Stimulated activated effector memory CD8-positive, alpha-beta T cell treated with anti-CD3 and anti-CD28 coated beads, Interleukin-12 subunit alpha, Interleukin-12 subunit beta, amount 100 ng/mL, for 72 hours (primary cell): ENCODE measurements at regions not wholly inside any gene's neighbourhood (a gene's known extent, or its start where the extent isn't known, plus 50 kb on each side); places are given as distances from the start of the nearest gene placed in this dataset.

ENCODE experiments used
- ATAC-seq: fragments of 150-1000 bp; cut with Tn5 transposase; 2 replicates; pipeline ENCODE4 v1.10.0; 2021
- DNase-seq, 2 donors: peaks; one replicate each; pipeline ENCODE4 v3.0.0; 2021 to 2022; ENCODE audit warnings: low spot score in 2 of 2
- H3K27ac Mint-ChIP-seq: one replicate; pipeline ENCODE4 v1.8.0; 2022; ENCODE audit warnings: mild to moderate bottlenecking, mixed read lengths
- H3K36me3 Mint-ChIP-seq: one replicate; pipeline ENCODE4 v1.8.0; 2022; ENCODE audit warnings: mild to moderate bottlenecking, mixed read lengths
- H3K4me1 Mint-ChIP-seq: one replicate; pipeline ENCODE4 v1.8.0; 2022; ENCODE audit warnings: mixed read lengths
- H3K4me3 Mint-ChIP-seq: one replicate; pipeline ENCODE4 v1.8.0; 2022; ENCODE audit warnings: mild to moderate bottlenecking, mixed read lengths
- H3K9me3 Mint-ChIP-seq: one replicate; pipeline ENCODE4 v1.8.0; 2022; ENCODE audit warnings: mixed read lengths

- DNase-seq = no peak
- no peaks in the 10 kb centered on the region for H3K9me3 Mint-ChIP-seq
- no peak overlapping the region for H3K27ac Mint-ChIP-seq
- ATAC-seq = no peak
- H3K36me3 Mint-ChIP-seq = no peaks in the 10 kb centered on the region
- no peak overlapping the region for H3K4me3 Mint-ChIP-seq
- no peaks in the 10 kb centered on the region for H3K4me1 Mint-ChIP-seq
Measured at GRCh38 chr15:29349196-29349595, 79.6 kb upstream of the NSMCE3 start.

GRCh38 chr15:29348336-29348914, 78.8 kb upstream of the NSMCE3 start:
- Mint-ChIP-seq H3K27ac (no peak overlapping the region), H3K9me3 (no peaks in the 10 kb centered on the region), H3K4me1 (no peaks in the 10 kb centered on the region), H3K36me3 (no peaks in the 10 kb centered on the region), H3K4me3 (no peak overlapping the region)
- ATAC-seq = no peak
- DNase-seq = no peak

- Mint-ChIP-seq H3K4me1 (no peaks in the 10 kb centered on the region), H3K27ac (no peak overlapping the region), H3K4me3 (no peak overlapping the region), H3K9me3 (no peaks in the 10 kb centered on the region), H3K36me3 (no peaks in the 10 kb centered on the region)
- DNase-seq (no peak), ATAC-seq (no peak)
Measured at GRCh38 chr15:29346998-29347397, 77.4 kb upstream of the NSMCE3 start.

GRCh38 chr15:29345549-29346525, 76.2 kb upstream of the NSMCE3 start:
- ATAC-seq (no peak), DNase-seq (no peak)
- Mint-ChIP-seq H3K27ac (no peak overlapping the region), H3K9me3 (no peaks in the 10 kb centered on the region), H3K4me3 (no peak overlapping the region), H3K4me1 (no peaks in the 10 kb centered on the region), H3K36me3 (no peaks in the 10 kb centered on the region)

- H3K36me3 Mint-ChIP-seq = no peaks in the 10 kb centered on the region
- DNase-seq (no peak), ATAC-seq (no peak)
- no peak overlapping the region for H3K27ac Mint-ChIP-seq
- no peak overlapping the region for H3K4me3 Mint-ChIP-seq
- no peaks in the 10 kb centered on the region for H3K4me1 Mint-ChIP-seq
- H3K9me3 Mint-ChIP-seq = no peaks in the 10 kb centered on the region
Measured at GRCh38 chr15:29344474-29344873, 74.9 kb upstream of the NSMCE3 start.

- Mint-ChIP-seq H3K36me3 (no peaks in the 10 kb centered on the region), H3K4me3 (no peak overlapping the region), H3K27ac (no peak overlapping the region), H3K9me3 (no peaks in the 10 kb centered on the region), H3K4me1 (no peaks in the 10 kb centered on the region)
- ATAC-seq (no peak), DNase-seq (no peak)
Measured at GRCh38 chr15:29343229-29343628, 73.6 kb upstream of the NSMCE3 start.

- ATAC-seq (no peak), DNase-seq (no peak)
- Mint-ChIP-seq H3K36me3 (no peaks in the 10 kb centered on the region), H3K4me1 (no peaks in the 10 kb centered on the region), H3K9me3 (no peaks in the 10 kb centered on the region), H3K27ac (no peak overlapping the region), H3K4me3 (no peak overlapping the region)
Measured at GRCh38 chr15:29342201-29342600, 72.6 kb upstream of the NSMCE3 start.

GRCh38 chr15:29337156-29337959, 67.7 kb upstream of the NSMCE3 start:
- H3K4me1 Mint-ChIP-seq = no peaks in the 10 kb centered on the region
- DNase-seq = no peak
- H3K9me3 Mint-ChIP-seq = no peaks in the 10 kb centered on the region
- no peak overlapping the region for H3K4me3 Mint-ChIP-seq
- ATAC-seq = no peak
- H3K36me3 Mint-ChIP-seq = no peaks in the 10 kb centered on the region
- H3K27ac Mint-ChIP-seq = no peak overlapping the region

- Mint-ChIP-seq H3K27ac (no peak overlapping the region), H3K4me1 (no peaks in the 10 kb centered on the region), H3K4me3 (no peak overlapping the region), H3K36me3 (no peaks in the 10 kb centered on the region), H3K9me3 (no peaks in the 10 kb centered on the region)
- DNase-seq (no peak), ATAC-seq (no peak)
Measured at GRCh38 chr15:29334544-29334943, 64.9 kb upstream of the NSMCE3 start.

GRCh38 chr15:29333261-29333660, 63.6 kb upstream of the NSMCE3 start:
- no peaks in the 10 kb centered on the region for H3K4me1 Mint-ChIP-seq
- H3K27ac Mint-ChIP-seq = no peak overlapping the region
- no peaks in the 10 kb centered on the region for H3K9me3 Mint-ChIP-seq
- no peaks in the 10 kb centered on the region for H3K36me3 Mint-ChIP-seq
- ATAC-seq = no peak
- H3K4me3 Mint-ChIP-seq = no peak overlapping the region
- no peak for DNase-seq

- Mint-ChIP-seq H3K9me3 (no peaks in the 10 kb centered on the region), H3K36me3 (no peaks in the 10 kb centered on the region), H3K27ac (no peak overlapping the region), H3K4me1 (no peaks in the 10 kb centered on the region), H3K4me3 (no peak overlapping the region)
- DNase-seq (no peak), ATAC-seq (no peak)
Measured at GRCh38 chr15:29331669-29332068, 62.0 kb upstream of the NSMCE3 start.

- Mint-ChIP-seq H3K4me3 (no peak overlapping the region), H3K36me3 (no peaks in the 10 kb centered on the region), H3K4me1 (no peaks in the 10 kb centered on the region), H3K27ac (no peak overlapping the region), H3K9me3 (peaks cover 1% of the 10 kb centered on the region)
- no peak for DNase-seq
- ATAC-seq = no peak
Measured at GRCh38 chr15:29331071-29331470, 61.4 kb upstream of the NSMCE3 start.

GRCh38 chr15:29324746-29325145, 55.1 kb upstream of the NSMCE3 start:
- Mint-ChIP-seq H3K36me3 (no peaks in the 10 kb centered on the region), H3K27ac (no peak overlapping the region), H3K4me1 (no peaks in the 10 kb centered on the region), H3K9me3 (peaks cover 12% of the 10 kb centered on the region), H3K4me3 (no peak overlapping the region)
- DNase-seq (no peak), ATAC-seq (no peak)

GRCh38 chr15:29323557-29323956, 53.9 kb upstream of the NSMCE3 start:
- H3K27ac Mint-ChIP-seq = no peak overlapping the region
- no peak for DNase-seq
- no peak overlapping the region for H3K4me3 Mint-ChIP-seq
- H3K4me1 Mint-ChIP-seq = no peaks in the 10 kb centered on the region
- no peak for ATAC-seq
- peaks cover 12% of the 10 kb centered on the region for H3K9me3 Mint-ChIP-seq
- no peaks in the 10 kb centered on the region for H3K36me3 Mint-ChIP-seq

GRCh38 chr15:29322415-29322814, 52.8 kb upstream of the NSMCE3 start:
- no peak for ATAC-seq

More at GRCh38 chr15:29322415-29322814, 52.8 kb upstream of the NSMCE3 start:
- H3K9me3 Mint-ChIP-seq = peaks cover 12% of the 10 kb centered on the region
- no peaks in the 10 kb centered on the region for H3K4me1 Mint-ChIP-seq
- no peaks in the 10 kb centered on the region for H3K36me3 Mint-ChIP-seq
- no peak overlapping the region for H3K27ac Mint-ChIP-seq
- DNase-seq = no peak
- H3K4me3 Mint-ChIP-seq = no peak overlapping the region
